ENCODE measurements at regions not wholly inside any gene's neighbourhood (a gene's known extent, or its start where the extent isn't known, plus 50 kb on each side); places are given as distances from the start of the nearest gene placed in this dataset.
A peak's percentile ranks its signal among the peaks of the same experiment; 100 is the strongest.

DNA sequence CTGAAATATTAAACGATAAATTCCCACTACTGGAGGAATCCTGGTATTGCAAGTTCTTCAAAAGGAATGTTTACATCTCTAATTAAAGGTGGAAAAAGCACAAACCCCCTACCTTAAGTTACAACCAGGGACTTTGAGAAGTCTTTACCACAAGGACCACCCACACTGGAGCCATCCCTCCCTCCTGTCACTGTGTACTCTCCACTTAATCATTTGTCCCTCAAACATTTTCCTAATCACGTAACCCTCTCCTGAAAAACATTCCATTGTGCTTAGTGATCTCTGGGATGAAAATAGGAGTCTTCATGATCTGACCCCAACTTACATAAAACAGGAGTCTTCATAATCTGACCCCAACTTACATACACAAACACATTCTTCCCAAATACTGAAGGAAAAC lies 85.7 kb downstream of the SUCLG1 start:
- intact Hi-C loops (cut with micrococcal nuclease) = no loop called here
- H3K9me3 Mint-ChIP-seq = no peaks in the 10 kb centered on the region
- no peak overlapping the region for H3K4me3 Mint-ChIP-seq

DNA sequence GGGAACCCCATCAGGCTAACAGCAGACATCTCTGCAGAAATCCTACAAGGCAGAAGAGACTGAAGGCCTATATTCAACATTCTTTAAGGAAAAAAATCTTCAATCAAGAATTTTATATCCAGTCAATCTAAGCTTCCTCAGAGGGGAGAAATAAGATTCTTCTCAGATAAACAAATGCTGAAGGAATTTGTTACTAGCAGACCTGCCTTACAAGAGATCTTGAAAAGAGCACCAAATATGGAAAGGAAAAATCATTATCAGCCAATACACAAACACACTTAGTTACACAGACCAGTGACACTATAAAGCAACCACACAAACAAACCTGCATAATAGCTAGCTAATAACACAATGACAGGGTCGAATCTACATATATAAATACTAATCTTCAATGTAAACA lies 96.5 kb downstream of the SUCLG1 start:
- peaks cover 5% of the 10 kb centered on the region for H3K27me3 Mint-ChIP-seq
- no peak for DNase-seq
- peaks cover 12% of the 10 kb centered on the region for H3K9me3 Mint-ChIP-seq
- intact Hi-C loops (cut with micrococcal nuclease) = no loop called here
- no peak overlapping the region for H3K27ac Mint-ChIP-seq
- no peak overlapping the region for H3K4me3 Mint-ChIP-seq
- H3K36me3 Mint-ChIP-seq (ENCODE audit: low read depth) = no peaks in the 10 kb centered on the region
- no peaks in the 10 kb centered on the region for H3K4me1 Mint-ChIP-seq

More for the DNA sequence above, 85.7 kb downstream of the SUCLG1 start:
- DNase-seq = no peak
- Mint-ChIP-seq H3K36me3 (ENCODE audit: low read depth) (no peaks in the 10 kb centered on the region), H3K27ac (no peak overlapping the region), H3K4me1 (no peaks in the 10 kb centered on the region), H3K27me3 (no peaks in the 10 kb centered on the region)

DNA sequence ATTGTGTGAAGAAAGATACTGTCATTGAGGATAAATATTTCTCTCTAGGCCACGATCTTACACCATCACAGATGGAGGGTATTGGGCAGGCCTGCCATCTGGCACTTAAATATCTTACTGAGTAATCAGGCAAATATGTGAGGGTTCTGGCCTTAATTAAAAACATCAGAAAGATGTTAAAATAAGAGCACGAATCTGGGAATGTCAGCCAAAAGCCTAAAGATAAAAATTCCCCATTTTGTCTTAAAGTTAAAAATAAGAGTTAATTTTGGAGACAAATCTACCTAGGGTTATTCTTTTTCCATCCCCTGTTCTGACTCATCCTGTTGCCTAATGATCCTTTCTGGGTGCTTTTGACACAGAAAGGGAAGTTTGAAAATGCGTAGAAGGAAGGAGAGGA lies 121.0 kb downstream of the SUCLG1 start:
- no peak for DNase-seq
- no peaks in the 10 kb centered on the region for H3K36me3 Mint-ChIP-seq (ENCODE audit: low read depth)
- peaks cover 13% of the 10 kb centered on the region for H3K27me3 Mint-ChIP-seq
- intact Hi-C loops (cut with micrococcal nuclease) = no loop called here
- no peaks in the 10 kb centered on the region for H3K4me1 Mint-ChIP-seq
- no peak overlapping the region for H3K4me3 Mint-ChIP-seq
- no peaks in the 10 kb centered on the region for H3K9me3 Mint-ChIP-seq
- H3K27ac Mint-ChIP-seq = no peak overlapping the region

DNA sequence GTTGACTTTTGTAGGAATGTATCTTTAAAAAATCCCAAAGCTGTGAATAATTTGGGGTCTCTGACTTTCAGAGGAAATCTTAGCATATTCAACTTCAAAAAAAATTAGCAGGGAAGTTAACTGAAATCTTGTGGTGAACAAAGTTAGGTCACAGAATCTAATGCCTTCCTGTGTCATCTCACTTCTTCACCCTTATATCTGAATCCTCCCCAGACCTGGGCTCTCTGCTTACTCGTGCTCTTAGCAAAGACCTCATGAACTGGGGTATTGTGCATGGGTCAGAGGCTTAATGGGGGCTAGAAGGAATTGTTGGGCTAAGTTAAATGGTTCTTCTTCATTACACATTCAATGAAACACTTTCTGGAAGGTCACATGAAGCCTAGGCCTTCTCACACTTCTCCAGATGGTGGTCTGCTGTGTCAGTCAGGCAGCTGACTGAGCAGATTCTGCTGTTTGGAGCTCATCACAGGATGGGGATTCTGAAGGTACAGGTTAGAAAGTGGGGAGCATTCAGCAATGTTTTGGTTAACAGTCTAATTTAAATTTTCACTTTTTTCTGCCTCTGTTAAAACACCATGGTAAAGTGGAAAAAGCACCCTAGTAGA lies 131.3 kb downstream of the SUCLG1 start:
- intact Hi-C loops (cut with micrococcal nuclease) = no loop called here
- Mint-ChIP-seq H3K36me3 (ENCODE audit: low read depth) (no peaks in the 10 kb centered on the region), H3K27me3 (peaks cover 24% of the 10 kb centered on the region), H3K4me1 (no peaks in the 10 kb centered on the region), H3K9me3 (no peaks in the 10 kb centered on the region), H3K4me3 (no peak overlapping the region), H3K27ac (no peak overlapping the region)
- DNase-seq = no peak

DNA sequence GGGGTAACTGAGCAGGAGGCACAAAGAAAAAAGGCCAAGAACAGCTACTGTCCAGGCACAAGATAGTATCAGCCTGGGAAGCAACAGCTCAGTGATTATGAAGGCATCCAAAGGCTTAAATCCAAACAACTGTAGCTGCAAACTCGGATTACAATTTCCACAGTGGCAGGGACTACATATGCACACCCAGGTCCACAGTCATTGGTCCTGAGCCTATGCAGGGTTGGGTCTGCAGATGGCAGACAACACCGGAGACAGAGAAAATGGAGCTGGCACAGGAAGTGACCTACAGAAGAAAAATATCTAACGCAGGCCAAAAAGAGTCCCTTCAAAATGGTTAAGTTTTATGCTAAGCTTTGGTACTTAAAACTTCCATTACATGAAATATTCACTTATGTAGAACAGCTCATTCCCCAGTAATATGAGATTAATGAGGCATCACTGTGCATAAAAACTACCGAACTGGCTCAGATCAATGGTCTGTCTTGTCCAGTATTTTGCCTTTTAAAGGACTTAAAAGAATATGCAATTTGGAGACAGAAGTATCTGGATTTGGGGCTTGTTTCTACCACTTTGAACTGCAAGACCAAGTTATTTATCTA lies 132.1 kb downstream of the SUCLG1 start:
- peaks cover 23% of the 10 kb centered on the region for H3K27me3 Mint-ChIP-seq
- H3K27ac Mint-ChIP-seq = no peak overlapping the region
- H3K9me3 Mint-ChIP-seq = no peaks in the 10 kb centered on the region
- no peaks in the 10 kb centered on the region for H3K4me1 Mint-ChIP-seq
- intact Hi-C loops (cut with micrococcal nuclease) = no loop called here
- DNase-seq = no peak
- H3K36me3 Mint-ChIP-seq (ENCODE audit: low read depth) = no peaks in the 10 kb centered on the region
- H3K4me3 Mint-ChIP-seq = no peak overlapping the region

DNA sequence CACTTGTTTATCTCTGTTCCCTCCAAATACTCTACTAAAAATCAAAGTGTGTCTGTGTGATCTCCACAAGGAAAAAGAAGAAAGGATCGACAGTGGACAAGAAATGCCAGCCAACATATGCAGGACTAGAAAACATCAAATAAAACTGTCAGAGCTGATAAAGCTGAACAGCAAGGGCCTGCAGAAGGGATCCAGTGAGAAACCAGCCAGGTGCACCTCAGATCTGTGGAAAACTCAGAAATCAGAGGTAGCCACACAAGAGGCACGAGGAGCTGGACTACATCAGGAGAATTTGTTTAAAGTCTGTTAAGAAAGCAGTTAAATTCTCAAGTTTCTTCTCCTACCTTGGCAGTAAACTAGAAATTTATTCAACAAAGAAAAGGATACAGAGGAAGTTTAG lies 135.2 kb downstream of the SUCLG1 start:
- no peak overlapping the region for H3K4me3 Mint-ChIP-seq
- DNase-seq = no peak
- H3K27ac Mint-ChIP-seq = no peak overlapping the region
- no peaks in the 10 kb centered on the region for H3K9me3 Mint-ChIP-seq
- H3K27me3 Mint-ChIP-seq = peaks cover 20% of the 10 kb centered on the region
- H3K36me3 Mint-ChIP-seq (ENCODE audit: low read depth) = no peaks in the 10 kb centered on the region
- intact Hi-C loops (cut with micrococcal nuclease) = no loop called here
- H3K4me1 Mint-ChIP-seq = peaks cover 2% of the 10 kb centered on the region

DNA sequence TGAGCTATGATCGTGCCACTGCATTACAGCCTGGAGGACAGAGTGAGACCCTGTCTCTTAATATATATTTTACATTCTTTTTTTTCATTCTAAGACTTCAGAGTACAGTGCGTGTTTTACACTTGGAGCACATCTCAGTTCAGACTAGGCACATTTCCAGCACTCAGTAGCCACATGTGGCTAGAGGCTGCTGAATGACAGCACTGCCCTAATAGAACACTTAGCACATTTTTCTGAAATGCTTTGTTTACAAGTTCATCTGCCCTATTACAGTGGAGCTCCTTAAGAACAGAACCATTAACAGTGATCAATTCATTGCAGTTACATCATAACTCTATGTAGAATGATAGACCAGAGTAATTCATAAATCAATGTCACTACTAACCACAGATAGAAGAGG lies 138.1 kb downstream of the SUCLG1 start:
- DNase-seq = no peak
- peaks cover 19% of the 10 kb centered on the region for H3K27me3 Mint-ChIP-seq
- no peak overlapping the region for H3K4me3 Mint-ChIP-seq
- intact Hi-C loops (cut with micrococcal nuclease) = no loop called here
- H3K27ac Mint-ChIP-seq = no peak overlapping the region
- no peaks in the 10 kb centered on the region for H3K36me3 Mint-ChIP-seq (ENCODE audit: low read depth)
- peaks cover 2% of the 10 kb centered on the region for H3K4me1 Mint-ChIP-seq
- no peaks in the 10 kb centered on the region for H3K9me3 Mint-ChIP-seq

DNA sequence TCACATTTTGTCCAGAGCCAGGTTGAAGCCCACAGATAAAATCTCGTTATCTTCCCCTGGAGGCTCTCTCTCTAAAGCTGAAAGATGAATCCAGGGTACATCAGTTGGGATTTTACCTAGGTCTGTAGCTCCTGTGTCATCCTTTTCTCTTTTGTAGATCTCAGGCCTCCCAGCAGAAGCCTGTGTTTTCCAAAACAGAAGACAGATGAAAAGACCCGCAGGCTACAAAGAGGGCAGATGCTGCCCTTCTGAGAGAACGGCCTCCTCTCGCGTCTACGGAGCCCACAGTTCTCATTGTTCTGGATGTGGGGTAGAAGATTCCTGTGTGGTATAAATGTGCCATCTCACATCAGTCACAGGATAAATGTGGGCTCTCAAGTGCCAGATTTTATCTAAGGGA lies 139.5 kb downstream of the SUCLG1 start:
- intact Hi-C loops (cut with micrococcal nuclease) = no loop called here
- peaks cover 2% of the 10 kb centered on the region for H3K4me1 Mint-ChIP-seq
- no peak overlapping the region for H3K27ac Mint-ChIP-seq
- H3K27me3 Mint-ChIP-seq = peaks cover 19% of the 10 kb centered on the region
- no peak for DNase-seq
- no peaks in the 10 kb centered on the region for H3K9me3 Mint-ChIP-seq
- H3K4me3 Mint-ChIP-seq = no peak overlapping the region
- no peaks in the 10 kb centered on the region for H3K36me3 Mint-ChIP-seq (ENCODE audit: low read depth)

DNA sequence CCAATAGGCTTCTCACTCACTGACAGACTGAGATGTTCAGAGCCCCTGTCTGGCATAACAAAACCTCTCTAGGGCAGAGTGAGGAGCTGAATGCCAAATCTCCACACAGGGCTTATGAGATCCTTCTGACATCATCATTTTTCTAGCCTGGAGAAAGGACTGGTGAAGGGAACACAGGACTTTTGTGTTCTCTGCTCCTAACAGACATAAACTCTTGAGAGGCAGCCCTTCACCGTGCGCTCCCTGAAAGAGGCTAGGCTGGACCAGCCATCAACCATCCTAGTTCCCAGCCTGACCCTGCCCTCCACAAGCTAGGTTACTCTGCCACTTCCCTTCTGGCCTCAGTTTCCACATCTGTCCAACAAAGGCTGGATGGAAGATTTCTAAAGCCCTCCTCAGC lies 141.9 kb downstream of the SUCLG1 start:
- no peaks in the 10 kb centered on the region for H3K9me3 Mint-ChIP-seq
- peaks cover 10% of the 10 kb centered on the region for H3K27me3 Mint-ChIP-seq
- peaks cover 2% of the 10 kb centered on the region for H3K4me1 Mint-ChIP-seq
- no peak for DNase-seq
- no peaks in the 10 kb centered on the region for H3K36me3 Mint-ChIP-seq (ENCODE audit: low read depth)
- no peak overlapping the region for H3K4me3 Mint-ChIP-seq
- intact Hi-C loops (cut with micrococcal nuclease) = no loop called here
- no peak overlapping the region for H3K27ac Mint-ChIP-seq

DNA sequence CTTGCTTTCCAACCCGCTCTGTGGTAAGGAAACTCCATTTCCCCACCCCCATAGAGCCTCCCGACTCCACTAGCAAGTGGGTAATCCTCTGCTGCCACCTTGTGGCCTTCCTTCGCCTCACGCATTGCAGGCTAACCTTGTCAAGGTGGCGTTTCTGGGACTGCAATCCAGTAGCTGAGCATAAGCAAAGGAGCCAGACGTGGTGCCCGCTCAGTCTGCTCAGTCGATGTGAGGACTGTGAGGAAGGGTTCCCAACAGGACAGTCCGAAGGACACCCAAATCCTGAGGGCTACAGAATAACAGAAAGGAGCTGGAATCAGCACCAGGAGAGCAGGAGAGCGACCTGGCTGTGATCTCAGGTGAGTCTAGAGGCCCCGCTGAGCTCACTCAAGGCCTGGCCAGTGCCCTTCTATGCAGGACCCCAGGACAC lies 144.2 kb downstream of the SUCLG1 start:
- no peaks in the 10 kb centered on the region for H3K36me3 Mint-ChIP-seq (ENCODE audit: low read depth)
- peaks cover 9% of the 10 kb centered on the region for H3K27me3 Mint-ChIP-seq
- peak; percentile 93 for DNase-seq
- no peaks in the 10 kb centered on the region for H3K4me1 Mint-ChIP-seq
- H3K4me3 Mint-ChIP-seq = no peak overlapping the region
- no peaks in the 10 kb centered on the region for H3K9me3 Mint-ChIP-seq
- intact Hi-C loops (cut with micrococcal nuclease) = loop anchor here (1.0 kb wide), 1 partner anchor 293 kb away; no protein-coding TSS in a partner anchor
- no peak overlapping the region for H3K27ac Mint-ChIP-seq

DNA sequence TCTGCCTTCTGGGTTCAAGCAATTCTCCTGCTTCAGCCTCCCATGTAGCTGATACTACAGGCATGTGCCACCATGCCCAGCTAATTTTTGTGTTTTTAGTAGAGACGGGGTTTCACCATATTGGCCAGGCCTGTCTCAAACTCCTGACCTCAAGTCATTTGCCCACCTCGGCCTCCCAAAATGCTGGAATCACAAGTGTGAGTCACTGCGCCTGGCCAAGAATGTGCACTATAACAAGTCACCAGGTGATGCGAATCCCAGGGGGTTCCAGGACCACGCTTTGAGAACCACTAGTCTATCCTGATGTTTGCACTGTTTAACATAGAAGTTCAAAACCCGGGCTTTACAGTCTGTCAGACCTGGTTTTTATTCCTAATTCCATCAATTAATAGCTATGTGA lies 144.8 kb downstream of the SUCLG1 start:
- no peaks in the 10 kb centered on the region for H3K9me3 Mint-ChIP-seq
- H3K4me1 Mint-ChIP-seq = no peaks in the 10 kb centered on the region
- intact Hi-C loops (cut with micrococcal nuclease) = loop anchor here (1.0 kb wide), 1 partner anchor 292 kb away; no protein-coding TSS in a partner anchor
- H3K27me3 Mint-ChIP-seq = peaks cover 9% of the 10 kb centered on the region
- H3K4me3 Mint-ChIP-seq = no peak overlapping the region
- H3K36me3 Mint-ChIP-seq (ENCODE audit: low read depth) = no peaks in the 10 kb centered on the region
- H3K27ac Mint-ChIP-seq = no peak overlapping the region
- no peak for DNase-seq

DNA sequence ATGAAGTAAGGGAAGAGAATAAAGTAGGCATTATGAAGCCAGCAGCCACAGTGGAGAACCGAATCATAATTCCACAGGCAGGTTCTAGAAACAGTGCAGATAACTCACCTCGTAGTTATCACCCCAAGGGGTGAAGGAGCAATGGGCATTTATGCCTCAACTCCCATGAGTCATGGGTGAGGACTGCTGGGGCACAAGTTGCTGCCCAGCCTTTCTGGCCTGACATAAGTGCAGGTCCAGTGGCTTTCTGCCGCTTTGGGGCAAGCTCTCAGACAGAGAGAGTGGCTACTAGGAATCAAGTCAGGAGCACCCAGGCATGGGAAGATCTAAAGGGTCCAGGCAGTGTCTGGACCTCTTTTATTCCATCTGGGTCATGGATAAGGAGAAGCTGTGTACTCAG lies 149.8 kb downstream of the SUCLG1 start:
- intact Hi-C loops (cut with micrococcal nuclease) = no loop called here
- no peak overlapping the region for H3K4me3 Mint-ChIP-seq
- no peaks in the 10 kb centered on the region for H3K9me3 Mint-ChIP-seq
- no peak for DNase-seq
- no peaks in the 10 kb centered on the region for H3K4me1 Mint-ChIP-seq
- no peak overlapping the region for H3K27ac Mint-ChIP-seq
- H3K36me3 Mint-ChIP-seq (ENCODE audit: low read depth) = no peaks in the 10 kb centered on the region
- peaks cover 7% of the 10 kb centered on the region for H3K27me3 Mint-ChIP-seq

DNA sequence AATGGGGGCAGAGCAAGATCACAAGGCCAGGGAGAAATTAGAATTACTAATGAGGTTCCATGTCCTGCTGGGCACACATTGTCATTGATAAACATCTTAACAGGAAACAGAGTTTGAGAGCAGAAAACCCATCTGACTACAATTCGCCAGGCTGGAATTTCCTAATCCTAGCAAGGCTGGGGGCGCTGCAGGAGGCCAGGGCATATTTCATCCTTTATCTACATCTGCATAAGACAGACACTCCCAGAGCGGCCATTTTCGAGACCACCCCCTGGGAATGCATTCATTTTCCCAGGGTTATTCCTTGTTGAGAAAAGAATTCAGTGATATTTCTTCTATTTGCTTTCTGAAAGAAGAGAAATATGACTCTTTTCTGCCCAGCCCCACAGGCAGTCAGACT lies 152.7 kb downstream of the SUCLG1 start:
- no peak for DNase-seq
- no peaks in the 10 kb centered on the region for H3K36me3 Mint-ChIP-seq (ENCODE audit: low read depth)
- no peaks in the 10 kb centered on the region for H3K9me3 Mint-ChIP-seq
- H3K4me3 Mint-ChIP-seq = no peak overlapping the region
- H3K27me3 Mint-ChIP-seq = peaks cover 1% of the 10 kb centered on the region
- intact Hi-C loops (cut with micrococcal nuclease) = no loop called here
- no peak overlapping the region for H3K27ac Mint-ChIP-seq
- no peaks in the 10 kb centered on the region for H3K4me1 Mint-ChIP-seq

DNA sequence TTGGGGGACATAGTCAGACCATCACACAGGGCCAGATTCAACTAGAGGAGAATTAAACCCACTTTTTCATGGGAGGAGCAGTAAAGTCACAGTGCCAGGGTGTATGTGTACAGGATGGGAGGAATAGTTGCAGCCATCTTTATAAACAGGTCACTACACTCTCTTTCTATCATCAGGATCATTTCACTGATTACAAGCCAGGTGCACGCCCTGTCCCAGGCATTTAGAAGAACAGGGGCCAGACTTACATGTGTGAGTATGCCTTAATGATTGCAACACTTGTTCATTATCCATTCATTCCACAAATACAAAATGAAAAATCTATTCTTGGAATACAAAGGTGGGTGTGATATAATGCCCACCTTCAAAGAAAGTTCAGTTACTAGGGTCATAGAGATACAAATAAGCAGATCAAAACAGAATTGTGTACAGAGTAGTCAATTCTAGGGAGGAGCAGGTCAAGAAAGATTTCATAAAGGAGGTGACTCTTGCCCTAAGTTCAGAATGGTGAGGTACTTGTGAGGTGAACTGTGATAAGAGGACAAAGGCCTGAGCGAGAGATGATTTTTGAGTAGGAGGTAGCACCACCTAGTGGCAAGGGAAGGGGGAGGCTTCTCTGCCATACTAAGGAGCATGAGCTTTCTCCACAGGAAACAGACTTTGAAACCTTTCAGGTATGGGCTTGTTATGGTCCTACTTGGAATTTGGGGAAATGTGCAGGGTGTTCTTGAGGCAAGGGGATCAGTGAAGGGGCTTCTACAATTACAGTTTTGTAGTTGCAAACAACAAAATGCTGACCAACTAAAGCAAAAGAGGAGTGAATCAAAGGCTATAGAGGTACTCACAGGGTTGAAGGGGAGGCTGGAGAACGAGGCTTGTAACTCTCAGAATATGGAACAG lies 156.3 kb downstream of the SUCLG1 start:
- Mint-ChIP-seq H3K27me3 (no peaks in the 10 kb centered on the region), H3K4me1 (no peaks in the 10 kb centered on the region), H3K4me3 (no peak overlapping the region), H3K27ac (no peak overlapping the region), H3K36me3 (ENCODE audit: low read depth) (no peaks in the 10 kb centered on the region), H3K9me3 (no peaks in the 10 kb centered on the region)
- intact Hi-C loops (cut with micrococcal nuclease) = loop anchor here (2.0 kb wide), 1 partner anchor 280 kb away; no protein-coding TSS in a partner anchor
- DNase-seq = peak; percentile 83

Data from activated CD4-positive, alpha-beta T cell treated with anti-CD3 and anti-CD28 coated beads, Interleukin-2, amount 10 ng/mL, durations not matched to agents 24 days and 14 days (primary cell).